Hematopoietic multipotent progenitor cell treated with erythropoietin and hydrocortisone succinate and interleukin-3 and kit ligand, for 4 days (in vitro differentiated cells): ENCODE measurements at regions not wholly inside any gene's neighbourhood (a gene's known extent, or its start where the extent isn't known, plus 50 kb on each side); places are given as distances from the start of the nearest gene placed in this dataset.
"Not testable (repeated sequence)": the region's sequence is repeated elsewhere in the genome, so short reads cannot be mapped to it uniquely, and the experiment has no call there.

Experiments
- DNase-seq: peaks from one replicate; pipeline ENCODE4 v3.0.0-alpha.2; 2015

DNA sequence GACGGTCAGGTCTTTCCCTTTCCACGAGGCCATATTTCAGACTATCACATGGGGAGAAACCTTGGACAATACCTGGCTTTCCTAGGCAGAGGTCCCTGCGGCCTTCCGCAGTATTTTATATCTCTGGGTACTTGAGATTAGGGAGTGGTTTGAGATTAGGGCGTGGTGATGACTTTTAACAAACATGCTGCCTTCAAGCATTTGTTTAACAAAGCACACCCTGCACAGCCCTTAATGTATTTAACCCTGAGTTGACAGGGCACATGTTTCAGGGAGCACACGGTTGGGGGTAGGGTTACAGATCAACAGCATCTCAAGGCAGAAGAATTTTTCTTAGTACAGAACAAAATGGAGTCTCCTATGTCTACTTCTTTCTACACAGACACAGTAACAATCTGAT lies 80.5 kb upstream of the ST8SIA4 start:
- DNase-seq: not testable (repeated sequence)

DNA sequence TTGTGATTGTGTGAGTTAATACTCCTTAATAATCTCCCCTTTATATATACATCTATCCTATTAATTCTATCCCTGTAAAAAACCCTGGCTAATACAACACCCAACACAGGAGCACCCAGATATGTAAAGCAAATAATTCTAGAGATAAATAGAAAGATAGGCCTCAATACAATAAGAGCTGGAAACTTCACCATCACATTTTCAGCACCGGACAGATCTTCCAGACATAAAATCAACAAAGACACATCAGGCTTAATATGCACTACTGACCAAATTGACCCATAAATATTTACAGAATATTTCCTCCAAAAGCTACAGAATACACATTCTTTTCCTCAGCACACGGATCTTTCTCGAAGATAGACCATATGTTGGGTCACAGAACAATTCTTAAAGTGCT lies 71.0 kb upstream of the ST8SIA4 start:
- DNase-seq: no peak

DNA sequence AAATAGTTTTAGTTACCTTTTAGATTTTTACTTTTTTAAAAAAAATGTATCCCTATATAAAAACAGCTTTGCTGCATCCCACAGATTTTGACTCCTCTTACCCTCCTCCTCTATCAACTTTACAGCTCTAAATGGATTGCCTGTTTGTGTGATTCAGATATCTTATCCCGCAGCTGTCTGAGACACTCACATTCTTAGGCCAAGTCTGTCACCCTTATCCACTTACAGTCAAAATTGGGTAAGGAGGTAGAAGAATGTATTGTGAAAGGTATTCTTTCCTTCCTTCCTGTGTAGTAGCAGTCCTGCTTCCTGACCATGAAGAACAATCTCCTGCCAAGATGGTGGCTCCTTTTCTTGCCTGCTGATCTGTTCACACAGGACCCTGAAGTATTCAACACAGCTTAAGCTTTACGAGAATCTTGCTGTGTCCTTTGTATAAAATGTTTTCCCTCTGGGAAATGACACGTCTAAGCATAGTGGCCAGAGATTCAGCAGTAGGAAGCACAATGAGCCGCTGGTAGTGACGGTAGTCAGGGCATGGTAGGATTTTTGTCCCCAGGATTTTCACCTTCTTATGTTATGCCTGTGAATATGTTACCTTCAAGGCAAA lies 67.7 kb upstream of the ST8SIA4 start:
- no peak for DNase-seq

DNA sequence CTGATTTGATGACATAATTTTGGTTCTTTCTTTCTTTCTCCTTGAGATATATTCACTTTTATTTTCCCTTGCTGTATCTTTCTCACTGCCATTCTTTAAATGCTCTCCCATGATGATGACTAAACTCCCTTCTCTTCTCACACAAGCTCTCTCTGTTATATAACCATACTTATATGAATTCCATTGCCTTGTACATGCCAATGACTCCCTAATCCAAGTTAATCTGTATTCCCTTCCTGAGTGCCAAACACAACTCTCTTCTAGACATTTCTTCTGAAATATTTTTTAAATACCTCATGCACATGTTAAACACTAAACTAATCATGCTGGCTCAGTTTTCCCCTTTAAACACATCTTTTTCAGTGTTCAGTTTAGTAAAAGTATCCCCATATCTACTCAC lies 62.2 kb upstream of the ST8SIA4 start:
- DNase-seq: no peak
